Gastroesophageal sphincter (tissue), 4 donors: ENCODE measurements at regions not wholly inside any gene's neighbourhood (a gene's known extent, or its start where the extent isn't known, plus 50 kb on each side); places are given as distances from the start of the nearest gene placed in this dataset.

ENCODE experiments used
- ATAC-seq: fragments of 150-250 bp; one replicate; pipeline ENCODE4 v1.9.1; 2016; ENCODE audit warnings: mild to moderate bottlenecking, moderate library complexity
- H3K27ac ChIP-seq, 4 donors: fragments of 200-600 bp; sonication (generic) in 3 of 4; 1 replicate in 3 of 4; 2 replicates in 1 of 4; pipeline ENCODE4 v1.5.1; 2016 to 2019
- H3K27me3 ChIP-seq: fragments of 200-600 bp; sonication (generic); one replicate; pipeline ENCODE4 v1.5.1; 2019
- H3K36me3 ChIP-seq, 2 donors: fragments of 200-600 bp; sonication (generic); one replicate each; pipeline ENCODE4 v1.5.1; 2019; ENCODE audit warnings: control low read depth in 1 of 2
- H3K4me1 ChIP-seq, 3 donors: fragments of 200-600 bp; sonication (generic); 1 replicate in 2 of 3; 2 replicates in 1 of 3; pipeline ENCODE4 v1.5.1; 2016 to 2019; ENCODE audit warnings: control low read depth in 2 of 3
- H3K4me3 ChIP-seq, 2 donors: fragments of 200-600 bp; sonication (generic); one replicate each; pipeline ENCODE4 v1.5.1; 2019; ENCODE audit warnings: mild to moderate bottlenecking in 1 of 2, moderate library complexity in 1 of 2
- H3K9me3 ChIP-seq, 3 donors: fragments of 200-600 bp; sonication (generic); one replicate each; pipeline ENCODE4 v1.5.1; 2017 to 2019; ENCODE audit warnings: control low read depth in 2 of 3
- EP300 ChIP-seq: sonication (generic); formaldehyde crosslinking; IDR thresholded peaks from one replicate; pipeline ENCODE4 v1.6.1; 2017; ENCODE audit warnings: antibody characterized with exemption, mild to moderate bottlenecking
- POLR2A ChIP-seq, 2 donors: fragments of 450-650 bp; IDR thresholded peaks; one replicate each; pipeline ENCODE4 v1.6.1; 2017; ENCODE audit warnings: antibody characterized with exemption in 2 of 2, mild to moderate bottlenecking in 2 of 2, moderate library complexity in 1 of 2
- POLR2AphosphoS5 ChIP-seq: sonication (generic); formaldehyde crosslinking; IDR thresholded peaks from one replicate; pipeline ENCODE4 v1.6.1; 2017; ENCODE audit warnings: antibody characterized with exemption
- WGBS, 2 donors: methylation state at CpG; one replicate each; pipeline ENCODE4 v1.1.5; 2018; ENCODE audit warnings: low coverage in 1 of 2; 5-methylcytosine and 5-hydroxymethylcytosine counted together
- TF ChIP-seq, protein P1 (sequence below), 4 experiments: fragments of 200-600 bp in 2 of 4; fragments of 450-650 bp in 2 of 4; sonication (generic) in 1 of 4; IDR thresholded peaks; one replicate each; pipeline ENCODE4 v1.5.1; 2017 to 2019; ENCODE audit warnings: antibody characterized with exemption in 4 of 4, mild to moderate bottlenecking in 2 of 4, moderate library complexity in 2 of 4

DNA sequence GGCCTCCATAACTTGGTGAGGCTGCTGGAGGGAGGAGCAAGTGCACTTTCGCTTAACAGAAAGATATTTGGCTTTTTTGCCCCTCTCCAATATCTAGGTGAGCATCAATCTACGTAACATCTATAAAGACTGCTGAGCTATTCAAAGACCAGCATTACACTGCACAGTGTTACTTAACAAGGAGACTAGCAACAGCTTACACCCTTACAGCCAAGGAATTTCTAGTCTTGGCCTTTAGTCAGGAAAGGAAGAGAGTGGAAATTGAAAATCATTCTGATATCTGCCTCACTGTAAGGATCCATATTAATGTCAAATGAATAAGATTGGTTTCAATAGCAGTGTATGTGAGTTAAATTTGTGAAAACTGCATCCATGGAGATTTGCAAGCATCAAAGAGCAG, 163.9 kb upstream of the DUSP10 start:
- Histone ChIP-seq H3K4me3 (no peak overlapping the region), H3K36me3 (no peaks in the 10 kb centered on the region), H3K27me3 (no peaks in the 10 kb centered on the region), H3K27ac (no peak overlapping the region), H3K4me1 (no peaks in the 10 kb centered on the region), H3K9me3 (no peaks in the 10 kb centered on the region)
- WGBS, 2 donors: 22 to 65% methylated on average over 2 of the region's 2 CpGs
- TF ChIP-seq EP300 (no peak), POLR2AphosphoS5 (no peak)
- no peak for ATAC-seq

DNA sequence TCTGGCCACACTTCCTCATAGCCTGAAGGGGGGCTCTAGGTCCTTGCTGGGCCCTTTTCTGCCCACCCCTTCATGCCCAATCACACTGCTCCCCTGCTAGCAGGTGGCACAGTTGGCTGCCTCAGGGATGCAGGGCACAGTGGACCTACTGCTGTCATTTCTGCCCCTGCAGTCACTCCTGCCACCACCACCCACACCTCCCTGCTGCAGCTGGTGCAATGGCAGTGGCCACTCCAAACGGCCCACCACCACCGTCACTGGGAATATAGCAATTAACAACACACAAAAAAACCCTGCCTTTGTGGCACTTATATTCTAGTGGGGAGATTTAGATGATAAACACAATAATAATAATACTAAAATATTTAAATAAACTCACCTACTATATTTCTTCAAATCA, 162.4 kb upstream of the DUSP10 start:
- Histone ChIP-seq H3K4me1 (no peaks in the 10 kb centered on the region), H3K27me3 (no peaks in the 10 kb centered on the region), H3K27ac (no peak overlapping the region), H3K4me3 (no peak overlapping the region), H3K36me3 (no peaks in the 10 kb centered on the region), H3K9me3 (no peaks in the 10 kb centered on the region)
- ATAC-seq: no peak
- WGBS, 2 donors: 76 to 85% methylated on average over 2 of the region's 2 CpGs
- TF ChIP-seq, protein P1, sequence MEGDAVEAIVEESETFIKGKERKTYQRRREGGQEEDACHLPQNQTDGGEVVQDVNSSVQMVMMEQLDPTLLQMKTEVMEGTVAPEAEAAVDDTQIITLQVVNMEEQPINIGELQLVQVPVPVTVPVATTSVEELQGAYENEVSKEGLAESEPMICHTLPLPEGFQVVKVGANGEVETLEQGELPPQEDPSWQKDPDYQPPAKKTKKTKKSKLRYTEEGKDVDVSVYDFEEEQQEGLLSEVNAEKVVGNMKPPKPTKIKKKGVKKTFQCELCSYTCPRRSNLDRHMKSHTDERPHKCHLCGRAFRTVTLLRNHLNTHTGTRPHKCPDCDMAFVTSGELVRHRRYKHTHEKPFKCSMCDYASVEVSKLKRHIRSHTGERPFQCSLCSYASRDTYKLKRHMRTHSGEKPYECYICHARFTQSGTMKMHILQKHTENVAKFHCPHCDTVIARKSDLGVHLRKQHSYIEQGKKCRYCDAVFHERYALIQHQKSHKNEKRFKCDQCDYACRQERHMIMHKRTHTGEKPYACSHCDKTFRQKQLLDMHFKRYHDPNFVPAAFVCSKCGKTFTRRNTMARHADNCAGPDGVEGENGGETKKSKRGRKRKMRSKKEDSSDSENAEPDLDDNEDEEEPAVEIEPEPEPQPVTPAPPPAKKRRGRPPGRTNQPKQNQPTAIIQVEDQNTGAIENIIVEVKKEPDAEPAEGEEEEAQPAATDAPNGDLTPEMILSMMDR (IDR thresholded peaks at IDR 0.05): no peak
- TF ChIP-seq EP300 (no peak), POLR2AphosphoS5 (no peak), POLR2A (IDR thresholded peaks at IDR 0.05) (no peak)

DNA sequence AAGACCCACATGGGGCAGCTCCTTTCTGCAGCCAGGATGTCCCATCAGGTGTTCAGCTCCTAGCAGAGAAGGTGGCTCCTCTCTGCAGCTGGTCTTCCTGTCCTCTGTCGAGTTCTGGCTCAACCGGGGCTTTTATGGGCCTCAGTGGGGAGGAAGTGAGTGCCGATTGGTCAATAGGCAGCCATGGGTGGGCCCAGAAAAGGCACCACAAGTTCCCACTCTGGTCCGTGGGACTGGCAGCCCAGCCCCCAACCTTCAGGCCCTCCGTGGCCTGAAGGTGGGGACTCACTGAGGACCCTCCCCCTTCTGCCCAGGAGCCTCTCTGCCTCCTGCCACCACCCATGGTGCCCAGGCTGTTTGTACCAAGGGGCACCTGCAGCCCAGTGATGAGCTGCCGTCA, 161.7 kb upstream of the DUSP10 start:
- no peak for ATAC-seq
- H3K36me3 ChIP-seq: no peaks in the 10 kb centered on the region
- no peak for TF ChIP-seq EP300
- TF ChIP-seq POLR2AphosphoS5: no peak
- TF ChIP-seq, protein P1 (IDR thresholded peaks at IDR 0.05): no peak
- no peak for TF ChIP-seq POLR2A (IDR thresholded peaks at IDR 0.05)
- no peak overlapping the region for H3K4me3 ChIP-seq
- no peaks in the 10 kb centered on the region for H3K4me1 ChIP-seq
- H3K27ac ChIP-seq: no peak overlapping the region
- no peaks in the 10 kb centered on the region for H3K9me3 ChIP-seq
- 80% methylated on average over 2 of the region's 6 CpGs; no CpG with 5 or more reads in 1 of the 2 donors for WGBS, 2 donors
- no peaks in the 10 kb centered on the region for H3K27me3 ChIP-seq

DNA sequence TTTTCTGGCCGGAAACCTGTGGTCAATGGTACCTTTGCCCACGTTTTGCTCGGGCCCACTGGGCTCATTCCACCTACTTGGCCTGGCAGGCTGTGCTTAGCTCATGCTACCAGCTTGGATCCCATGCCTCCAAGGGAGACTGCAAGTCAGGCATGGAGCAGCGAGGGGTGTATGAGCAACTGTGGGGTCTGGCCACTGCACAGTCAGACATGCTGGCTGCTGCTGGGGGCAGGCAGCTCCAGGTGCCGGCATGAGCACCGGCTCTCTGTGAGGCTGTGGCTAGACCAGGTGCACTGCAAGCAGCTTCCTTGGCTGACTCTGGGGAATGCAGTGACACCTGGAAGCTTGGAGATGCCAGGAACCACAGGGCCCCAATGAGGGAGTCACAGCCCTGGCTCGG, 161.1 kb upstream of the DUSP10 start:
- no peak for ATAC-seq

DNA sequence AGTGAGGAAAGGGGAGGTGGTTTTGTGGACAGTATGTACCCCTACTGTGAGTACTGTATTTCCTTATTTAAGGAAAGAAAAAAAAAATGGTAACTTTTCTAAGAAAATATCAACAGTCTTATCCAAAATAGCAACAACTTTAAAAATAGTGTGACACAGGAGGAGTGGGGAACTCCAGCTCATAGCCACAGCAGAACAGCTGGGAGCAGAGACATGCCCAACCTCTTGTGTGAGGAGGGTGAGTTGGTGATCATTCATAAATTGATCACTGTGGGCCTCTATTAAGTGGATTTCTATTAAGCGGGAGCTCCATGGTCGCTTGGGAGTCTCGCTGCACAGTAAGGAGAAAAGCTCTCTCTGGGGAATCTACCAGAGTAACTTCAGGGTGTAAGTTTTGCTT, 158.8 kb upstream of the DUSP10 start:
- H3K4me3 ChIP-seq: no peak overlapping the region
- 93% methylated on average over 3 of the region's 3 CpGs; no CpG with 5 or more reads in 1 of the 2 donors for WGBS, 2 donors
- H3K9me3 ChIP-seq: no peaks in the 10 kb centered on the region
- no peaks in the 10 kb centered on the region for H3K27me3 ChIP-seq
- no peak for ATAC-seq
- TF ChIP-seq POLR2AphosphoS5 (no peak), EP300 (no peak), POLR2A (IDR thresholded peaks at IDR 0.05) (no peak)
- TF ChIP-seq, protein P1 (IDR thresholded peaks at IDR 0.05): no peak
- no peak overlapping the region for H3K27ac ChIP-seq
- no peaks in the 10 kb centered on the region for H3K4me1 ChIP-seq
- no peaks in the 10 kb centered on the region for H3K36me3 ChIP-seq

More for the DNA sequence above, 161.1 kb upstream of the DUSP10 start:
- no peaks in the 10 kb centered on the region for H3K36me3 ChIP-seq
- H3K27ac ChIP-seq: no peak overlapping the region
- H3K27me3 ChIP-seq: no peaks in the 10 kb centered on the region
- H3K9me3 ChIP-seq: no peaks in the 10 kb centered on the region
- TF ChIP-seq, protein P1 (IDR thresholded peaks at IDR 0.05): no peak
- no peak for TF ChIP-seq EP300
- TF ChIP-seq POLR2A (IDR thresholded peaks at IDR 0.05): no peak
- no peak for TF ChIP-seq POLR2AphosphoS5
- WGBS, 2 donors: 100% methylated on average over 1 of the region's 7 CpGs
- no peaks in the 10 kb centered on the region for H3K4me1 ChIP-seq
- no peak overlapping the region for H3K4me3 ChIP-seq

DNA sequence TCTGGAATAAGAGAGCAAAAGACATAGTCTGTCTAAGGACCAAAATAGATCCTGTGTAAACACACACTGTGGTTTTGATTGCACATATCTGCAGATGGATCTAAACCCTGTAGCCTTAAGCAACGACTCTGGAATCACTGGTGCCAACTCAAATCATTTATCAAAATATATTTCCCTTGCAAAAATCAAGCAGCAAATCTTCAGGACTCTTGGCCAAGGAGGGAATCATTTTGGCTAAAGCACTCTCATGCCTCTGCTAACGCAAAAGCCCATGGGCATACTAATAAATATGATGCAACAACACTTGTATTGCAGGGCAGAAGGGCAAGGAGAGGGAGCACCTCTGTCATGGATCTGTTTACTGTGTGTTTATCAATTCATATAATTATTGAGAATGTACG, 155.4 kb upstream of the DUSP10 start:
- Histone ChIP-seq H3K9me3 (peaks cover 0 to 6% (median 0%) of the 10 kb centered on the region in 3 donors), H3K4me3 (no peak overlapping the region), H3K4me1 (no peaks in the 10 kb centered on the region), H3K27ac (no peak overlapping the region), H3K27me3 (no peaks in the 10 kb centered on the region), H3K36me3 (no peaks in the 10 kb centered on the region)
- ATAC-seq: peak; percentile 67
- 22 to 53% methylated on average over 3 of the region's 3 CpGs for WGBS, 2 donors
- TF ChIP-seq, protein P1 (IDR thresholded peaks at IDR 0.05): no peak
